A673 (cell line): ENCODE measurements at regions not wholly inside any gene's neighbourhood (a gene's known extent, or its start where the extent isn't known, plus 50 kb on each side); places are given as distances from the start of the nearest gene placed in this dataset.

Source experiments
- EZH2 ChIP-seq: fragments of 200-600 bp; sonication (generic); IDR thresholded peaks from 2 replicates; pipeline ENCODE4 v1.6.1; 2017; ENCODE audit warnings: borderline replicate concordance, low read depth, mild to moderate bottlenecking, mixed read lengths, antibody characterized with exemption, low read length; ENCODE audit not compliant: poor library complexity, severe bottlenecking
- TF ChIP-seq, protein P1 (sequence below): fragments of 300-800, 200-600 bp; sonication (generic); conservative IDR thresholded peaks from 2 replicates; pipeline ENCODE4 v1.5.1; 2017; ENCODE audit warnings: low read depth, mild to moderate bottlenecking, antibody characterized with exemption, low read length, moderate library complexity, mixed read lengths

DNA sequence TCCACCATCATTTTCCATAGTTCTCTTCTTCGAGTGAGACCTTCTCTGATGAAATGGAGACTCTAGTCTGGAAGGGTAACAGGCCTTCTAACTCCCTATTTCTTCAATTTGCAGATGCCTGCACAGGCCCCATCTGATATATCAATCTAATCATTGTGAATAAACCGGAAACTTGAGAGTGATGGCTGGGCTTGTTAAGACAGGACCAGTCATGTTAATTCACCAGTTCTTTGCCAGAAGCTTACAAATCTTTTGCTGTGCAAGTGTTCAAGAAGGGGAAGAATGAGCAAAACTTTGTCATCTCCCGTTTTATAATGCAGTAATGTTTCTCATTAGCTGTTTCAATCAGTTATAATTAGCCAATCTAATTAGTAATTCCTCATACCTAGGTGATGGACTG is 1561.3 kb upstream of the GOT2 start:
- TF ChIP-seq, protein P1, sequence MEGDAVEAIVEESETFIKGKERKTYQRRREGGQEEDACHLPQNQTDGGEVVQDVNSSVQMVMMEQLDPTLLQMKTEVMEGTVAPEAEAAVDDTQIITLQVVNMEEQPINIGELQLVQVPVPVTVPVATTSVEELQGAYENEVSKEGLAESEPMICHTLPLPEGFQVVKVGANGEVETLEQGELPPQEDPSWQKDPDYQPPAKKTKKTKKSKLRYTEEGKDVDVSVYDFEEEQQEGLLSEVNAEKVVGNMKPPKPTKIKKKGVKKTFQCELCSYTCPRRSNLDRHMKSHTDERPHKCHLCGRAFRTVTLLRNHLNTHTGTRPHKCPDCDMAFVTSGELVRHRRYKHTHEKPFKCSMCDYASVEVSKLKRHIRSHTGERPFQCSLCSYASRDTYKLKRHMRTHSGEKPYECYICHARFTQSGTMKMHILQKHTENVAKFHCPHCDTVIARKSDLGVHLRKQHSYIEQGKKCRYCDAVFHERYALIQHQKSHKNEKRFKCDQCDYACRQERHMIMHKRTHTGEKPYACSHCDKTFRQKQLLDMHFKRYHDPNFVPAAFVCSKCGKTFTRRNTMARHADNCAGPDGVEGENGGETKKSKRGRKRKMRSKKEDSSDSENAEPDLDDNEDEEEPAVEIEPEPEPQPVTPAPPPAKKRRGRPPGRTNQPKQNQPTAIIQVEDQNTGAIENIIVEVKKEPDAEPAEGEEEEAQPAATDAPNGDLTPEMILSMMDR: no peak
- TF ChIP-seq EZH2: no peak
